Duodenal mucosa (tissue), 2 donors: ENCODE measurements at regions not wholly inside any gene's neighbourhood (a gene's known extent, or its start where the extent isn't known, plus 50 kb on each side); places are given as distances from the start of the nearest gene placed in this dataset.

Experiments used
- H3K27ac ChIP-seq: one replicate; pipeline ENCODE4 v1.7.0; 2013; ENCODE audit warnings: low read depth, low read length
- H3K27me3 ChIP-seq, 2 donors: one replicate each; pipeline ENCODE4 v1.7.0; 2013; ENCODE audit warnings: low read length in 2 of 2, control low read depth in 1 of 2; ENCODE audit not compliant: insufficient read depth in 2 of 2, control insufficient read depth in 1 of 2
- H3K36me3 ChIP-seq, 2 donors: one replicate each; pipeline ENCODE4 v1.7.0; 2013; ENCODE audit warnings: low read length in 2 of 2, control low read depth in 1 of 2; ENCODE audit not compliant: insufficient read depth in 2 of 2, control insufficient read depth in 1 of 2
- H3K4me1 ChIP-seq, 2 donors: one replicate each; pipeline ENCODE4 v1.7.0; 2013; ENCODE audit warnings: low read length in 2 of 2, control low read depth in 1 of 2; ENCODE audit not compliant: insufficient read depth in 2 of 2, control insufficient read depth in 1 of 2
- H3K4me3 ChIP-seq, 2 donors: one replicate each; pipeline ENCODE4 v1.7.0; 2013; ENCODE audit warnings: low read length in 2 of 2, low read depth in 1 of 2
- H3K9ac ChIP-seq, 2 donors: one replicate each; pipeline ENCODE4 v1.7.0; 2013; ENCODE audit warnings: low read length in 2 of 2, low read depth in 1 of 2
- H3K9me3 ChIP-seq, 2 donors: one replicate each; pipeline ENCODE4 v1.7.0; 2013; ENCODE audit warnings: low read length in 2 of 2, control low read depth in 1 of 2; ENCODE audit not compliant: control insufficient read depth in 1 of 2

GRCh38 chr11:116112087-116112935 lies 608.1 kb upstream of the CADM1 start:
- Histone ChIP-seq H3K4me3 (no peak overlapping the region), H3K36me3 (no peaks in the 10 kb centered on the region), H3K9ac (no peak overlapping the region), H3K9me3 (peaks cover 0 to 3% of the 10 kb centered on the region in 2 donors), H3K27ac (no peak overlapping the region), H3K27me3 (peaks cover 0 to 8% of the 10 kb centered on the region in 2 donors), H3K4me1 (no peaks in the 10 kb centered on the region)

DNA sequence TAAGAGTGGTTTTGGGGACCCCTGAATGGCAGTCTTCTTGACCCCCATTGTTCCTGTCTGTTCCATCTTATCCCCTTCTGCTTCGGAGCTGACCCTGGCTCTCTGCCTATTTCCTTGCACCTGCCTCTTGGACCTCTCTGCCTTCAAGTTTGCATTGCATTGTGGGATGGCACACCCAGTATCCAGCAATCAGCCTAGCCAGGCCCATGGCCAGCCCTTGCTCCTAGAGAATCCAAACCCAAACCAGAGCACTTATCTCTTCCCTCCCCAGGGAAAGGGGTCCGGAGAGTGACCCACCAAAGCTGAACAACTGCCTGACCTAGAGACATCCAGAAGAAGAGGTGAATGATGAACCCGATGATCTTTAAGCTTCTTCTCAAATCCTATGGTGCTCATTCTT lies 607.3 kb upstream of the CADM1 start:
- no peak overlapping the region for H3K27ac ChIP-seq
- H3K9ac ChIP-seq, result no peak overlapping the region
- no peaks in the 10 kb centered on the region for H3K36me3 ChIP-seq
- H3K4me3 ChIP-seq, result no peak overlapping the region
- H3K4me1 ChIP-seq, result no peaks in the 10 kb centered on the region
- H3K9me3 ChIP-seq, result peaks cover 0 to 3% of the 10 kb centered on the region in 2 donors
- peaks cover 0 to 8% of the 10 kb centered on the region in 2 donors for H3K27me3 ChIP-seq

- no peaks in the 10 kb centered on the region for H3K4me1 ChIP-seq
- no peaks in the 10 kb centered on the region for H3K36me3 ChIP-seq
- H3K9me3 ChIP-seq, result peaks cover 0 to 3% of the 10 kb centered on the region in 2 donors
- no peak overlapping the region for H3K4me3 ChIP-seq
- no peak overlapping the region for H3K9ac ChIP-seq
- H3K27me3 ChIP-seq, result peaks cover 0 to 8% of the 10 kb centered on the region in 2 donors
- no peak overlapping the region for H3K27ac ChIP-seq
Measured at GRCh38 chr11:116110802-116111201, 606.6 kb upstream of the CADM1 start.

DNA sequence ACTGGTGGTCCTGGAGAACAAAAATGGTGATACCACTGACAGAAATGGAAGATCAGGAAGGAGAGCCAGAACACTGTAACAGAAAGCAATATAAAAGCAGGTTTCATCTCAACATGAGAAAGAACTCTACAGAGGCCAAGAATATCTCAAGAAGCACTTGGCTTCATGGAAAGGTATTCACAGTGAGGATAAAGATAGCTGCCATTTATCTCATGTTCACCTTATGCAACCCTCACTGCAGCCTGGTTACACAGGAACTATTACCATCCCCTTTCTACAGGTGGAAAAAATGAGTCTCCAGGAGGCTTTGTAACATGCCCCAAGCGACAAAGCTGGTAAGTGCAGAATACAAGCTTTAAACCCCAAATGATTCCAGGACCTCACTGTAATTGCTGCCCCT lies 606.1 kb upstream of the CADM1 start:
- Histone ChIP-seq H3K4me1 (no peaks in the 10 kb centered on the region), H3K9ac (no peak overlapping the region), H3K27ac (no peak overlapping the region), H3K9me3 (peaks cover 0 to 3% of the 10 kb centered on the region in 2 donors), H3K27me3 (peaks cover 0 to 8% of the 10 kb centered on the region in 2 donors), H3K36me3 (no peaks in the 10 kb centered on the region), H3K4me3 (no peak overlapping the region)

DNA sequence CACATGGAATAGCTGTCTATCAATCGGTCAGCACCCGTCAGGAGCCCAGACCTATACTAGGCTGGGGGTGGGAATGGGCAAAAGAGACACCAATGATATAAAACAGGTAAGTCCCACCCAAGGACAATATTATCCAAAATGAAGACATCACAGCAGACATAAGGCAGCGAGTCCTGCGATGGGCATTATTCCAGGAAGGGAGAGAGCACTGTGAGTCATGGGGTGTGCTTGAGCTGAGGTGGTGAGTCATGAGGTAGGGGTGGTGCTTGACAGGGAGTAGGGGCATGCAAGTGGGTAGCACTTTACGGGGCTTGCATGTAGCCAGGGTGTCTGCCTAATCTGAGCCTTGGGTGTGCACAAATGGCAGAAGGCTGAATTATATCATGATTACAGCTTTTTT lies 605.0 kb upstream of the CADM1 start:
- H3K36me3 ChIP-seq, result no peaks in the 10 kb centered on the region
- H3K4me3 ChIP-seq, result no peak overlapping the region
- H3K9ac ChIP-seq, result no peak overlapping the region
- H3K4me1 ChIP-seq, result no peaks in the 10 kb centered on the region
- H3K27ac ChIP-seq, result no peak overlapping the region
- H3K27me3 ChIP-seq, result peaks cover 0 to 8% of the 10 kb centered on the region in 2 donors
- peaks cover 0 to 3% of the 10 kb centered on the region in 2 donors for H3K9me3 ChIP-seq

GRCh38 chr11:116108161-116108560 lies 603.9 kb upstream of the CADM1 start:
- peaks cover 0 to 7% of the 10 kb centered on the region in 2 donors for H3K27me3 ChIP-seq
- H3K9ac ChIP-seq, result no peak overlapping the region
- no peak overlapping the region for H3K4me3 ChIP-seq
- no peaks in the 10 kb centered on the region for H3K4me1 ChIP-seq
- H3K36me3 ChIP-seq, result no peaks in the 10 kb centered on the region
- no peak overlapping the region for H3K27ac ChIP-seq
- H3K9me3 ChIP-seq, result peaks cover 0 to under 1% of the 10 kb centered on the region in 2 donors

DNA sequence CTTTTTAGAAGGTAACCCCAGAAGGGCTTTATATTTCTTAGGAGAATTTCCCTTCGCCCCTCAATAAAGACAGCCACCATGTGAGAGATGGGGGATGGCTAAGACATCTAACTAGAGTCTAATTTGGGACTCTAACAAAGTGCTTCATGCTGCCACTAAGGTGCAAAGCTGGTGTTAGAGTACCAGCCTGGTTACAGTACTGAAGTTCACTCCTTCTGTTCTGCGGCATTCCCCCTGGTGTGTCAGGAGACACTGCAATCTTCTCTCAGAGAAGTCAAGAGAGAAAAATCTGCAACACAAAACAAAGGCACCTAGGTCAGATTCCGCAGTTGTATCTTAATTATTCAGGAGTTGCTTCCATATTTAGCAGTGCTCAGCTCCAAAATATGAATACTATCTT lies 603.0 kb upstream of the CADM1 start:
- Histone ChIP-seq H3K9ac (no peak overlapping the region), H3K27ac (no peak overlapping the region), H3K36me3 (no peaks in the 10 kb centered on the region), H3K27me3 (peaks cover 0 to 4% of the 10 kb centered on the region in 2 donors), H3K4me1 (no peaks in the 10 kb centered on the region), H3K4me3 (no peak overlapping the region), H3K9me3 (no peaks in the 10 kb centered on the region)

- no peak overlapping the region for H3K9ac ChIP-seq
- H3K4me1 ChIP-seq, result no peaks in the 10 kb centered on the region
- H3K36me3 ChIP-seq, result no peaks in the 10 kb centered on the region
- peaks cover 0 to 4% of the 10 kb centered on the region in 2 donors for H3K27me3 ChIP-seq
- H3K27ac ChIP-seq, result no peak overlapping the region
- H3K9me3 ChIP-seq, result no peaks in the 10 kb centered on the region
- no peak overlapping the region for H3K4me3 ChIP-seq
Measured at GRCh38 chr11:116104498-116105174, 600.4 kb upstream of the CADM1 start.

DNA sequence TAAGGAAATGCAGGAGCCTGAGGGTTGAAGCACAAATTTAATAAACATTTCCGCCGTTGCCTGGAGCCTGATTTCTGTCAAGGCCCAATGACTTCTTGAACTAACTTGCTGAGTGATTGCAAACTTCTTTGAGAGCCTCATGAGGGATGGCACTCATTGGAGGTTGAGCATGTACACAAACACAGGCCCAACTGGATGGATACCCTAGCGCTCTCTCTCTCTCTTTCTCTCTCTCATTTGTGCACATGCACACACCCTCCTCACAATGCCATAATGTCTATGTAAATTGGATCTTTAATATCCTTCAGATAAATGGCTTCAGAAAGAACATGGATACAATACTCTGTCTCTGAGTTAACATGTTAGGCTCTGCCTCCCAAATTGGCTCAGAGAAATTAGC lies 597.7 kb upstream of the CADM1 start:
- Histone ChIP-seq H3K9ac (no peak overlapping the region), H3K4me1 (no peaks in the 10 kb centered on the region), H3K4me3 (no peak overlapping the region), H3K27ac (no peak overlapping the region), H3K36me3 (no peaks in the 10 kb centered on the region), H3K27me3 (no peaks in the 10 kb centered on the region), H3K9me3 (no peaks in the 10 kb centered on the region)

DNA sequence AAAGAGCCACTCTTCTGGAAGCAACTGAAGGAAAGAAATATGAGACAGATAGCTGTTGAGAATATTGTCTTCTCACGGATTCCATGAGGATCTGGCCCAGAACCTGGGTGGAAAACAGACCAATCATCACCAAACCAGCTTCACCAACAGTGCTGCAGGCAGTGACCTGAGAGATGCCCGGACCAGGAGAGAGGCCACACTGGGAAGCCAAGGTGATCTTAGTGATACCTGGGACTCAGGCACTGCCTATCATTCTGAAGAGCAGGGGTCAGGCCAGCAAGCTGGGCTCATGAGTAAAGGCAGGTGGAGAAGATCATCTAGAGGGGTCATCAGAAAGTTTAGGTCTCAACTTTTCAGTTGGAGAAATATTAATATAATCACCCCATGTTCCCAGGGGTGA lies 595.8 kb upstream of the CADM1 start:
- H3K9ac ChIP-seq, result no peak overlapping the region
- H3K27ac ChIP-seq, result no peak overlapping the region
- no peaks in the 10 kb centered on the region for H3K36me3 ChIP-seq
- no peak overlapping the region for H3K4me3 ChIP-seq
- H3K9me3 ChIP-seq, result no peaks in the 10 kb centered on the region
- H3K27me3 ChIP-seq, result peaks cover 0 to 10% of the 10 kb centered on the region in 2 donors
- H3K4me1 ChIP-seq, result no peaks in the 10 kb centered on the region
